ENCODE measurements at regions not wholly inside any gene's neighbourhood (a gene's known extent, or its start where the extent isn't known, plus 50 kb on each side); places are given as distances from the start of the nearest gene placed in this dataset.

GRCh38 chr1:228853191-228853590 lies 117.9 kb downstream of the RHOU start:
- TF ChIP-seq, protein P1, sequence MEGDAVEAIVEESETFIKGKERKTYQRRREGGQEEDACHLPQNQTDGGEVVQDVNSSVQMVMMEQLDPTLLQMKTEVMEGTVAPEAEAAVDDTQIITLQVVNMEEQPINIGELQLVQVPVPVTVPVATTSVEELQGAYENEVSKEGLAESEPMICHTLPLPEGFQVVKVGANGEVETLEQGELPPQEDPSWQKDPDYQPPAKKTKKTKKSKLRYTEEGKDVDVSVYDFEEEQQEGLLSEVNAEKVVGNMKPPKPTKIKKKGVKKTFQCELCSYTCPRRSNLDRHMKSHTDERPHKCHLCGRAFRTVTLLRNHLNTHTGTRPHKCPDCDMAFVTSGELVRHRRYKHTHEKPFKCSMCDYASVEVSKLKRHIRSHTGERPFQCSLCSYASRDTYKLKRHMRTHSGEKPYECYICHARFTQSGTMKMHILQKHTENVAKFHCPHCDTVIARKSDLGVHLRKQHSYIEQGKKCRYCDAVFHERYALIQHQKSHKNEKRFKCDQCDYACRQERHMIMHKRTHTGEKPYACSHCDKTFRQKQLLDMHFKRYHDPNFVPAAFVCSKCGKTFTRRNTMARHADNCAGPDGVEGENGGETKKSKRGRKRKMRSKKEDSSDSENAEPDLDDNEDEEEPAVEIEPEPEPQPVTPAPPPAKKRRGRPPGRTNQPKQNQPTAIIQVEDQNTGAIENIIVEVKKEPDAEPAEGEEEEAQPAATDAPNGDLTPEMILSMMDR (IDR thresholded peaks at IDR 0.05), result no peak
- Histone ChIP-seq H3K27ac (no peak overlapping the region), H3K27me3 (ENCODE audit: low read depth) (no peaks in the 10 kb centered on the region), H3K9me3 (no peaks in the 10 kb centered on the region), H3K4me3 (no peak overlapping the region), H3K4me1 (peaks cover 5% of the 10 kb centered on the region), H3K36me3 (no peaks in the 10 kb centered on the region)
- intact Hi-C loops (cut with DNase I), result no loop called here
- DNase-seq (no peak), ATAC-seq (no peak)

GRCh38 chr1:228853637-228854036 lies 118.4 kb downstream of the RHOU start:
- no peak overlapping the region for H3K27ac ChIP-seq
- H3K9me3 ChIP-seq, result no peaks in the 10 kb centered on the region
- H3K4me3 ChIP-seq, result no peak overlapping the region
- intact Hi-C loops (cut with DNase I), result no loop called here
- TF ChIP-seq, protein P1 (IDR thresholded peaks at IDR 0.05), result no peak
- peaks cover 5% of the 10 kb centered on the region for H3K4me1 ChIP-seq
- no peak for ATAC-seq
- no peaks in the 10 kb centered on the region for H3K27me3 ChIP-seq (ENCODE audit: low read depth)
- no peak for DNase-seq
- no peaks in the 10 kb centered on the region for H3K36me3 ChIP-seq

- H3K4me1 ChIP-seq, result no peaks in the 10 kb centered on the region
- no peaks in the 10 kb centered on the region for H3K36me3 ChIP-seq
- no peak overlapping the region for H3K4me3 ChIP-seq
- H3K27me3 ChIP-seq (ENCODE audit: low read depth), result no peaks in the 10 kb centered on the region
- intact Hi-C loops (cut with DNase I), result no loop called here
- no peaks in the 10 kb centered on the region for H3K9me3 ChIP-seq
- no peak for DNase-seq
- H3K27ac ChIP-seq, result no peak overlapping the region
- TF ChIP-seq, protein P1 (IDR thresholded peaks at IDR 0.05), result no peak
- ATAC-seq, result no peak
Measured at GRCh38 chr1:228854907-228855306, 119.6 kb downstream of the RHOU start.

- no peak for ATAC-seq
- Histone ChIP-seq H3K27ac (no peak overlapping the region), H3K36me3 (no peaks in the 10 kb centered on the region), H3K4me3 (no peak overlapping the region), H3K4me1 (peaks cover 12% of the 10 kb centered on the region), H3K9me3 (no peaks in the 10 kb centered on the region), H3K27me3 (ENCODE audit: low read depth) (no peaks in the 10 kb centered on the region)
- intact Hi-C loops (cut with DNase I), result no loop called here
- TF ChIP-seq, protein P1 (IDR thresholded peaks at IDR 0.05), result no peak
- no peak for DNase-seq
Measured at GRCh38 chr1:228857611-228858010, 122.3 kb downstream of the RHOU start.

GRCh38 chr1:228860911-228861831 lies 125.9 kb downstream of the RHOU start:
- Histone ChIP-seq H3K4me3 (no peak overlapping the region), H3K36me3 (no peaks in the 10 kb centered on the region), H3K9me3 (no peaks in the 10 kb centered on the region), H3K27ac (no peak overlapping the region), H3K27me3 (ENCODE audit: low read depth) (no peaks in the 10 kb centered on the region), H3K4me1 (peaks cover 22% of the 10 kb centered on the region)
- DNase-seq, result no peak
- ATAC-seq, result peak; percentile 28 to 80
- intact Hi-C loops (cut with DNase I), result no loop called here
- TF ChIP-seq, protein P1 (IDR thresholded peaks at IDR 0.05), result no peak

Data from lower lobe of right lung (tissue), 2 donors.